ENCODE measurements at regions not wholly inside any gene's neighbourhood (a gene's known extent, or its start where the extent isn't known, plus 50 kb on each side); places are given as distances from the start of the nearest gene placed in this dataset.

GRCh38 chr12:78804262-78804661 lies 60.3 kb upstream of the SYT1 start:
- DNase-seq = no peak
- Histone ChIP-seq H3K4me2 (ENCODE audit: low read depth, low read length) (no peak overlapping the region), H3K27me3 (replicated peaks; ENCODE audit: insufficient read depth, low read length) (no peaks in the 10 kb centered on the region), H3K79me2 (ENCODE audit: low read length) (no peaks in the 10 kb centered on the region), H3K9me3 (replicated peaks; ENCODE audit: insufficient read depth, low read length) (no peaks in the 10 kb centered on the region), H3K4me1 (ENCODE audit: low read length) (no peaks in the 10 kb centered on the region), H3K27ac (ENCODE audit: low read length) (no peak overlapping the region), H3K4me3 (ENCODE audit: low read length) (no peak overlapping the region), H3K9ac (ENCODE audit: low read length) (no peak overlapping the region), H3K36me3 (replicated peaks; ENCODE audit: insufficient read depth, low read length) (no peaks in the 10 kb centered on the region), H2AFZ (ENCODE audit: low read length) (no peak overlapping the region), H3F3A (ENCODE audit: insufficient read depth, low read length) (no peaks in the 10 kb centered on the region), H3K9me2 (replicated peaks; ENCODE audit: insufficient read depth, low read length) (no peaks in the 10 kb centered on the region), H4K20me1 (ENCODE audit: insufficient read depth, low read length) (no peaks in the 10 kb centered on the region)
- TF ChIP-seq EZH2phosphoT487 (IDR thresholded peaks at IDR 0.05; ENCODE audit: low read length) = no peak
- no peak for TF ChIP-seq CTCF (IDR thresholded peaks at IDR 0.05; ENCODE audit: low read length)
- TF ChIP-seq EZH2 (optimal IDR thresholded peaks at IDR 0.05; ENCODE audit: low read depth, low read length) = no peak
